Activated T-helper 2 cell treated with anti-CD3 and anti-CD28 coated beads, Interferon-gamma antibody, Interleukin-2, Interleukin-4, amounts not matched to agents 10 μg/mL and 5 μg/mL and 100 μg/mL, durations not matched to agents 14 hours and 24 hours and 36 hours (primary cell): ENCODE measurements at regions not wholly inside any gene's neighbourhood (a gene's known extent, or its start where the extent isn't known, plus 50 kb on each side); places are given as distances from the start of the nearest gene placed in this dataset.

Experiments used
- DNase-seq: peaks from one replicate; pipeline ENCODE4 v3.0.0; 2021; ENCODE audit warnings: low spot score
- H3K27ac Mint-ChIP-seq: one replicate; pipeline ENCODE4 v1.8.0; 2021; ENCODE audit warnings: mixed read lengths
- H3K27me3 Mint-ChIP-seq: one replicate; pipeline ENCODE4 v1.8.0; 2021; ENCODE audit warnings: low read depth, mixed read lengths
- H3K36me3 Mint-ChIP-seq: one replicate; pipeline ENCODE4 v1.8.0; 2021; ENCODE audit warnings: low read depth, mixed read lengths
- H3K4me1 Mint-ChIP-seq: one replicate; pipeline ENCODE4 v1.8.0; 2021; ENCODE audit warnings: low read depth, mixed read lengths
- H3K4me3 Mint-ChIP-seq: one replicate; pipeline ENCODE4 v1.8.0; 2021; ENCODE audit warnings: low read depth, mild to moderate bottlenecking, moderate library complexity, mixed read lengths
- H3K9me3 Mint-ChIP-seq: one replicate; pipeline ENCODE4 v1.8.0; 2021; ENCODE audit warnings: mixed read lengths
- intact Hi-C: fragments of 100-400 bp; cut with micrococcal nuclease; formaldehyde crosslinking; loops from one replicate; pipeline ENCODE4 v1.15.1; 2023

- Mint-ChIP-seq H3K4me1 (no peaks in the 10 kb centered on the region), H3K4me3 (no peak overlapping the region), H3K27ac (no peak overlapping the region), H3K9me3 (peaks cover 46% of the 10 kb centered on the region), H3K36me3 (peaks cover 4% of the 10 kb centered on the region), H3K27me3 (no peaks in the 10 kb centered on the region)
- no peak for DNase-seq
- intact Hi-C loops, result no loop called here
Measured at GRCh38 chr11:70948398-70948797, 304.0 kb downstream of the SHANK2 start.

GRCh38 chr11:70948855-70949531 is 303.4 kb downstream of the SHANK2 start:
- no peak overlapping the region for H3K4me3 Mint-ChIP-seq
- no peaks in the 10 kb centered on the region for H3K27me3 Mint-ChIP-seq
- H3K9me3 Mint-ChIP-seq, result peaks cover 40% of the 10 kb centered on the region
- intact Hi-C loops, result no loop called here
- no peak for DNase-seq
- H3K36me3 Mint-ChIP-seq, result peaks cover 4% of the 10 kb centered on the region
- no peak overlapping the region for H3K27ac Mint-ChIP-seq
- H3K4me1 Mint-ChIP-seq, result no peaks in the 10 kb centered on the region

GRCh38 chr11:70951139-70951804 is 301.1 kb downstream of the SHANK2 start:
- Mint-ChIP-seq H3K4me3 (no peak overlapping the region), H3K9me3 (peaks cover 28% of the 10 kb centered on the region), H3K36me3 (peaks cover 4% of the 10 kb centered on the region), H3K4me1 (no peaks in the 10 kb centered on the region), H3K27me3 (no peaks in the 10 kb centered on the region), H3K27ac (no peak overlapping the region)
- DNase-seq, result no peak
- intact Hi-C loops, result no loop called here

- Mint-ChIP-seq H3K27ac (no peak overlapping the region), H3K36me3 (peaks cover 4% of the 10 kb centered on the region), H3K27me3 (no peaks in the 10 kb centered on the region), H3K4me1 (no peaks in the 10 kb centered on the region), H3K4me3 (no peak overlapping the region), H3K9me3 (peaks cover 26% of the 10 kb centered on the region)
- DNase-seq, result no peak
- intact Hi-C loops, result no loop called here
Measured at GRCh38 chr11:70952191-70952590, 300.2 kb downstream of the SHANK2 start.

- Mint-ChIP-seq H3K27ac (no peak overlapping the region), H3K36me3 (peaks cover 4% of the 10 kb centered on the region), H3K9me3 (peaks cover 21% of the 10 kb centered on the region), H3K4me3 (no peak overlapping the region), H3K27me3 (no peaks in the 10 kb centered on the region), H3K4me1 (no peaks in the 10 kb centered on the region)
- intact Hi-C loops, result no loop called here
- no peak for DNase-seq
Measured at GRCh38 chr11:70953720-70954119, 298.7 kb downstream of the SHANK2 start.

GRCh38 chr11:70954471-70954870 is 297.9 kb downstream of the SHANK2 start:
- H3K4me1 Mint-ChIP-seq, result no peaks in the 10 kb centered on the region
- intact Hi-C loops, result no loop called here
- peaks cover 21% of the 10 kb centered on the region for H3K9me3 Mint-ChIP-seq
- DNase-seq, result no peak
- H3K4me3 Mint-ChIP-seq, result no peak overlapping the region
- H3K36me3 Mint-ChIP-seq, result peaks cover 4% of the 10 kb centered on the region
- H3K27me3 Mint-ChIP-seq, result no peaks in the 10 kb centered on the region
- H3K27ac Mint-ChIP-seq, result no peak overlapping the region
